Astrocyte of the cerebellum (primary cell): ENCODE measurements at regions not wholly inside any gene's neighbourhood (a gene's known extent, or its start where the extent isn't known, plus 50 kb on each side); places are given as distances from the start of the nearest gene placed in this dataset.

ENCODE experiments used
- DNase-seq: peaks from one replicate; pipeline ENCODE4 v3.0.0-alpha.2; 2011; ENCODE audit warnings: low read depth
- H3K4me3 ChIP-seq: 2 replicates; pipeline ENCODE4 v1.5.1; 2011; ENCODE audit warnings: mild to moderate bottlenecking, low read depth, low read length, moderate library complexity
- CTCF ChIP-seq: IDR thresholded peaks from 2 replicates; pipeline ENCODE4 v1.5.1; 2012; ENCODE audit warnings: low read length, low read depth, moderate library complexity, mild to moderate bottlenecking; ENCODE audit errors: missing control alignments
- in situ Hi-C: cut with HindIII; loops from 2 replicates; pipeline ENCODE4 v1.10.0; 2017; ENCODE audit warnings: low sequenced_read_pairs

GRCh38 chr11:97361812-97362378, 972.1 kb downstream of the JRKL start:
- in situ Hi-C loops, result no loop called here
- no peak for TF ChIP-seq CTCF
- DNase-seq, result peak; percentile 11
- H3K4me3 ChIP-seq, result no peak overlapping the region

DNA sequence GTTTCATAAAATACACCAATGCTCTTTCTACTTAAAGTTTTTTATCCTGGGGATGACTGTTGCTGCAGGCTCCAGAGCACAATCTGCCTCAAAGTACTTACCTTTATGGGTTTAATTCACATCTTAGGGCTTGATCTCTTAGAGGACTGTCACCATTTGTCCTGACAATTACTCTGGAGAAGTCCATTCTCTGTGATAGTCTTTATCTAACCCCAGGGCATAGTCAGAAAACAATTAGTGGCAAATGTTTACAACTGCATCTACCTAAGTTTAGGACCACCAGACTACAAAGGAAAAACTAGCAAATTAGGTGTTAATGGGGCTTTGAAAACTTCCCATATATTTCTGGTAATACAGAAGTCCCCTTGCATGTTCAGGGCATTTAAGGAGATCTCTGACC, 973.5 kb downstream of the JRKL start:
- DNase-seq, result no peak
- TF ChIP-seq CTCF, result no peak
- in situ Hi-C loops, result no loop called here
- H3K4me3 ChIP-seq, result no peak overlapping the region

- peak; percentile 44 for DNase-seq
- in situ Hi-C loops, result no loop called here
- no peak overlapping the region for H3K4me3 ChIP-seq
- no peak for TF ChIP-seq CTCF
Observed at GRCh38 chr11:97364047-97364446, 974.2 kb downstream of the JRKL start.

- in situ Hi-C loops, result no loop called here
- no peak for DNase-seq
- H3K4me3 ChIP-seq, result no peak overlapping the region
- no peak for TF ChIP-seq CTCF
Observed at GRCh38 chr11:97367406-97368083, 977.7 kb downstream of the JRKL start.

- H3K4me3 ChIP-seq, result no peak overlapping the region
- no peak for TF ChIP-seq CTCF
- DNase-seq, result no peak
- in situ Hi-C loops, result no loop called here
Observed at GRCh38 chr11:97389270-97389669, 999.5 kb downstream of the JRKL start.

DNA sequence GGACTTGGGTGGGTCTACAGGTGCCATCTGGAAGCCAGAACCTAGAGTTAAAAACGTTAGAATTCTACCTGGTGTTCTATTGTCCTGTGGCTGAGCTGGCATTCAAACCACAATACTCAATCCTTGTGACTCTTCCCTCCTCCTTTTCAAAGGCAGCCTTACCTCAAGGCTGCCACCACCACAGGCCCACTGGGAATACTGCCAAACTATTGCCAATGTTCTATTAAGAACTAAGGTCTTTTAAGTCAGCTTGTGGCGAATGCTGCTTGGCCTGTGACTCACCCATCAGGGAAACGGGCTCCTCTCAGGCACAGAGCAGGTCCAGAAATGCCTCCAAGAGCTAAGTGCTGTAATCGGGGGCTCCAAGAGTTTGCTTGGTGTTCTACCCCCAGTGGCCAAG, 1008.4 kb downstream of the JRKL start:
- in situ Hi-C loops, result no loop called here

More for the DNA sequence above, 1008.4 kb downstream of the JRKL start:
- no peak overlapping the region for H3K4me3 ChIP-seq
- DNase-seq, result no peak
- no peak for TF ChIP-seq CTCF
